ENCODE measurements at regions not wholly inside any gene's neighbourhood (a gene's known extent, or its start where the extent isn't known, plus 50 kb on each side); places are given as distances from the start of the nearest gene placed in this dataset.

DNA sequence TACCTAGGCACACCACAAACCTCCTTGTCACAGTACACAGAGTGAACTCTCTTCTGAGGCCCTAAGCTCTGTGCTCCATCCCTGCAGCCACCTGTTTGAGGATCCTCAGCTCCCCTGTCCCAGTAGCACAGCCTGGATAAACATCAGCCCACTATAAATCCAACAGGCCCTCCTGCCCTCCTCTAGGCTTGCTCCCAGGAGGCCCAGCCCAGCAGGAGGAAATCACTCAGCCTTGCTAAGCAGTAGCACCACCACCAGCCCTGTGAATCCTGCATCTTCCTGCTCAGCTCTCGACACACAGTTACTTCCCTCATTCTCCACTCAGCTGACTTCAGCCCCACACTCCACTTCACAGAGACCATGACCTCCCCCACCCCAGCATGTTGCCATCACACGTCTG lies 273.9 kb downstream of the BCOR start:
- DNase-seq (ENCODE audit: extremely low read depth, low read depth, low spot score) = no peak

DNA sequence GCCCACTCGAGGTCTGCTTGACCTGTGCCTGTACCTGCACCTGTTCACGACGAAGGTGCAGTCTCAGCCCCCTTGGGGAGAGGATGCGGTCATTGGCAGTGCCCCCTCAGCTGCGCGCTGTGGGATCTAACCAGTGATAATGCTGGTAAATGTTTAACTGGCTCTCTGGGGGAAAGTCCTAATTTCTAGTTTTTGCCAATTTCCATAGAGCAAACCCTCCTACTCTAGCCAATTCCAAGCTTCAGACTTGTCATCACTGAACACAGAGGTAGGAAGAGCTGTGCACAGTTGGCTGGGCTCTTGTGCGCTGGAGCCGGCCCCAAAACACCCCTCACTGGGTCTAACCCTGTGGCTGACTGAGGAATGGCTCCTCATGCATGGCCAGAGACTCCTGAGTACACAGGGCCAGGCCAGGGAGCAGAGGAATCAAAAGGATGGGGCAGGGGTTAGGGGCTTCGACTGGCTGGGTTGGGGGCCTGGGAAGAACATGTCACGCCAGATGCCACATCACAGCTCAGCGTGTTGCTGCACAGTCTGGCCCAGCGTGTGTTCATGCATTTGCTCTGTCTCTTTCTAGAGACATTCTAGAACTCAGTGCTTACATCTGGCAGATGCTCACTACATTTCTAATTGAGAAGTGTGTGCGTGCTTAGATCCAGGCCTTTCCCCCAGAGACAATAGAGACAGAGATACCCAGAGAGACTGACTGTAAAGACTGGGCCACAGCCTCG lies 270.8 kb downstream of the BCOR start:
- DNase-seq (ENCODE audit: extremely low read depth, low read depth, low spot score) = no peak

GRCh38 chrX:39827951-39828350 lies 269.8 kb downstream of the BCOR start:
- DNase-seq (ENCODE audit: extremely low read depth, low read depth, low spot score) = no peak

GRCh38 chrX:39828971-39829370 lies 268.8 kb downstream of the BCOR start:
- no peak for DNase-seq (ENCODE audit: extremely low read depth, low read depth, low spot score)

GRCh38 chrX:39829965-39830364 lies 267.8 kb downstream of the BCOR start:
- no peak for DNase-seq (ENCODE audit: extremely low read depth, low read depth, low spot score)

DNA sequence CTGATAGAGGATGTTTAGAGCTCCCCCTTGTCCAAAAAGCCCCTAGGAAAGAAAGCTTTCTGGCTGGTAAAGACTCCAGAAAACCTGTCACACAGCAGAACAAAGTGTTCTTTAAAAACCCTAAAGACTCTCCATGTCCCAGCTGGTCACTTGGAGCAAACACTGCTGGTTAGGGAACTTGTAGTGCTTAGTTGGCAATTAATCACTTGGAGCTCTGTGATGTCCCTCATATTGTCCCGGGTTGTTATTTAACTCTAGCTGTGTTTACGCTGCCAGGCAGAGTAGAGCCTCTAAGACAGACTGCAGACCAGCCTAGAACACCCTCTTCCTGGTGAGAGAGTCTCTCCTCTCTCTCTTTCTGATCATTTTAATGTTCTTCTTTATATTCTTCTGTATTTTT lies 267.3 kb downstream of the BCOR start:
- DNase-seq (ENCODE audit: extremely low read depth, low read depth, low spot score) = no peak

DNA sequence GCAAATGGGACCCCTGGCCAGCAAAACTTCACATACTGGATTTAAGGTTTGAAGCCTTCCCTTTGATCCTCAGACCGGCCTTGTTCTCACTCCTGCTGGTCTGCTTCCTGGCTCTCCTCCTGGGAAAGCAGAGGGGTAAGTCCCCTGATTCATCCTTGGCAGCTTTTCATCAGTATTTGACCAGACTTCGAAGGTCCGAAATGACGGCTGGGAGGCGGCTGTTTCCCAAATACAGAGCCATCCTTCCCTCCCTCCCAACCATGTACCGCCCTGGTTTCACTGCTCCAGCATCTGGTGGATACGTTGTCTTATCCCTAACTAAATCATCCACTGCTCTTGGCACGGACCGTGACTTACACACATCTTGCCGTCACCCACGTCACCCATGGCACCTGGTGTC lies 265.5 kb downstream of the BCOR start:
- no peak for DNase-seq (ENCODE audit: extremely low read depth, low read depth, low spot score)

DNA sequence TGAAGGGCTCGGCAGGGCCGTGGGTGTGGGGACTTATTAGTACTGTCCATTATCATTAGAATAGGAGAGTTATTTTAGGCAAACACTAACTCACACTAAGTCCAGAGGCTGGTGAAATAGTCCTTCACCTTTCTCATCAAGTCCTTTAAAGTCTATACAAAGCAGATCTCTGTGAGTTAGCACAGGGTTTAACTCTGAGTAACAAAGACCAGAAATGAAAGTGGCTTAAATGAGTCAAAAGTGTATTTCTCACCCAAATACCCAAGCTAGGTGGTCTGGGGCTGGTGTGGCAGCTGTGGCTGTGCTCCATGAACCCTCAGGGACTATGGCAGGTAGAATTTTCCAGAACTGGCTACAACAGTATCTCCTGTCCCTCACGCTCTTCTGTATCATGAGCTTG lies 263.2 kb downstream of the BCOR start:
- no peak for DNase-seq (ENCODE audit: extremely low read depth, low read depth, low spot score)

DNA sequence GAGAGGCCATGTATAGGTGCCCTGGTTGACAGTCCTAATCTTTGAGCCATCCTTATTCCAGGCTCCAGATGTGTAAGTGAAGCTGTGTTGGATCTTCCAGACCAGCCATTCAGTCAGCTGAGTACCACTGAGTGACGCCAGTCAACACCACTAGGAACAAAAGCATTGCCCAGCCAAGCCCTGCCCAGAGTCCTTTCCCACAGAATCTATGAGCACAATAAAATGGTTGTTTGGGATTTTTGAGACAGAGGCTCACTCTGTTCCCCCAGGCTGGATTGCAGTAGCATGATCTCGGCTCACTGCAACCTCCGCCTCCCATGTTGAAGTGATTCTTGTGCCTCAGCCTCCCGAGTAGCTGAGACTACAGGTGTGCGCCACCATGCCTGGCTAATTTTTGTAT lies 262.5 kb downstream of the BCOR start:
- DNase-seq (ENCODE audit: extremely low read depth, low read depth, low spot score) = no peak

- no peak for DNase-seq (ENCODE audit: extremely low read depth, low read depth, low spot score)
Observed at GRCh38 chrX:39835776-39836175, 262.0 kb downstream of the BCOR start.

- no peak for DNase-seq (ENCODE audit: extremely low read depth, low read depth, low spot score)
Observed at GRCh38 chrX:39836802-39837420, 260.8 kb downstream of the BCOR start.

DNA sequence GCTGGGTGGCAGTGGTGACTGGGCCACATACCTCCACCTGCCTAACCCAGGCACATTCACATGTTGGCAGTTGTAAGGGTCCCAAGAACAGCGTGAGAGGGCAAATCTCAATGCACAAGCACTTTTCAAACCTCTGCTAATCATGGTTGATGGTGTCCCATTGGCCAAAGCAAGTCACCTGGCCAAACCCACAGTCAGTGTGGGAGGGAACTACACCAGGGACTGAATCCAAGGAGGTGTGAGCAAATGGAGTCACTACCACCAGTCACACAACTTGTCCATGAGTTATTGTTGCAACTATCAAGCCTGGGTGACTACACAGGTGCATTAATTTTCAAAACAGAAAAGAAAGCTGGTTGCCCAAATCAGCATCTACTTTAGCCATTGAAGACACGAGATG lies 260.1 kb downstream of the BCOR start:
- DNase-seq (ENCODE audit: extremely low read depth, low read depth, low spot score) = no peak

- no peak for DNase-seq (ENCODE audit: extremely low read depth, low read depth, low spot score)
Observed at GRCh38 chrX:39839371-39839770, 258.4 kb downstream of the BCOR start.

DNA sequence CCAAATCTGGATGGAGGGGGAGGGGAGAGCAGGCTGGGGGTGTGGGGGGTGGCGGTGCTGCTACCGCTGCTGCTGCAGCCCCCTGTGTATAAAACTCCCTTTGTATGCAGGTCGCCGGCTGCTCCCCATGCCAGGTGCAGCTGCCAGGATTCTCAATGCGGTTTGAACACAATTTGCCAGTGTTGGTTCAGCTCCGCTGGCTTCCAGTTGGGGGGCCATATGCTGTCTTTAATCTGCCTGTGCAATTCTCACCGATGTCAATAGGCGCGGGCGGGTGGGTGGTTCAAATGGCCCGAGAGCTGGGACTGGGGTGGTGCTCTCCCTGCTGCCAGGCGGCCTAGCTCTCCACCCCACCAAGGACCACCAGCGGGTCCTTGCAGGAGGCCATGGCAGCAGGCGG lies 257.6 kb downstream of the BCOR start:
- DNase-seq (ENCODE audit: extremely low read depth, low read depth, low spot score) = no peak

GRCh38 chrX:39840581-39841093 lies 257.1 kb downstream of the BCOR start:
- no peak for DNase-seq (ENCODE audit: extremely low read depth, low read depth, low spot score)

- DNase-seq (ENCODE audit: extremely low read depth, low read depth, low spot score) = no peak
Observed at GRCh38 chrX:39841604-39842003, 256.2 kb downstream of the BCOR start.

DNA sequence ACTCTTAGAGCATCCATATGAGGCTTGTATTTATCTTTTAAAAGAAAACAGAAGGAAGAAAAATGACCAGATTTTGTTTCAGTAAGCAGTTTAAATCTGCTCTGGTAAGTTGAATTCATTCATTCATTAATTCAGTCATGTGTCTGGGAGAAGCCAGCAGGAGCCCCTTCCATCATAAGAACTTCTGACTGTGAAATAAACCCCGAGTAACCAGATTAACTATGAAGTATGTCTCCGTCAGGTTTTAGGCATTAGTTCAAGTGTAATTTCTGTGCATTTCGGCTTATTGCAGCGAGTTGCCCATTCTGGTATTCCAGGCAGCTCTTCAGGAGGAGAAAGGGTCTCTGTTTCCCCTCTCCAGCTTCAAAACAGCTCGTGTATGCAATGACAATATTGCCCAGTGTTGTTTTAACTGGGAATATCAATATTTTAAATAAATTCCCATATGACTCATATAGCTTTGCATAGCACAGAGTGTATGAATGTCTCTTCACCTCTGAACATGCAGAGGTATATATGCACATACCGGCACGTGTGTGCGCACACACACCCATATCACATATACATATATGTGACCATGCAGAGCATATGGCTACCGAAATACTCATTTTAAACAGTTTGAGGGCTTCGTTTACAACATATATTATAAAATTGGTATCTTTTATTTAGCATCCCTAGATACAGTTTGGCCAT lies 255.3 kb downstream of the BCOR start:
- no peak for DNase-seq (ENCODE audit: extremely low read depth, low read depth, low spot score)

DNA sequence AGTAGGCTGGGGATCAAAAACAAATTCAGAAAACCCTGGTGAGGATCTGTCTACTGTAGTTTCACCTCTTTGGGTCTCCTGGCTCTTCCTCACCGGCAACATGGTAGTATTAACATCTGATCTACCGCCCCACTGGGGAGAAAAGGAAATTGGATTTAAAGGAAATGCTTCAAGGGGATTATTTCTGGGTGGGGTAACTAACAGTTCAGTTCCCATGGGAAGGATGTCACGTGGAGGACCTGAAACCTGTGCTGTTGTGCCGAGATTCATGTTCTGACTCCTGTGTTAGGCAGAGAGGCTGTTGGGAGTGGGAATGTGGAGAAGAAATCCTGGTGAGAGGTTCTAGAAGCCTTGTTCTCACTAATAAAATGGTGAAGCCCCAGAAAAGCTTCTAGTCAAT lies 254.4 kb downstream of the BCOR start:
- no peak for DNase-seq (ENCODE audit: extremely low read depth, low read depth, low spot score)

GRCh38 chrX:39845233-39845632 lies 252.5 kb downstream of the BCOR start:
- no peak for DNase-seq (ENCODE audit: extremely low read depth, low read depth, low spot score)

DNA sequence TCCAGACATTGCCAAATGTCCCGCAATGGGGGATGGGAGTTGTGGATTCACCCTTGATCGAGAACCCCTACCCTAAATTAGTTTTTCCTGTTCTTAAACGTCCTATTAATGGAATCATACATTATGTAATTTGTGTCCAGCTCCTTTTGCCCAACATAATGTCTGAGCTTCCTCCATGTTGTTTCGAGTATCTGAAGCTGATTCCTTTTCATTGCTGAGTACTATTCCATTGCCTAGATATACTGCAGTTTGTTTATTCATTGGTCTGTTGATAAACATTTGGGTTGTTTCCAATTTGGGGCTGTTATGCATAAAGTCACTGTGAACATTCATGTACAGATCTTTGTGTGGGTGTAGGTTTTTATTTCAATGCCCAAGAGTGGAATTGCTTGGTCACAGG lies 251.3 kb downstream of the BCOR start:
- DNase-seq (ENCODE audit: extremely low read depth, low read depth, low spot score) = no peak

- DNase-seq (ENCODE audit: extremely low read depth, low read depth, low spot score) = no peak
Observed at GRCh38 chrX:39848243-39848642, 249.5 kb downstream of the BCOR start.

DNA sequence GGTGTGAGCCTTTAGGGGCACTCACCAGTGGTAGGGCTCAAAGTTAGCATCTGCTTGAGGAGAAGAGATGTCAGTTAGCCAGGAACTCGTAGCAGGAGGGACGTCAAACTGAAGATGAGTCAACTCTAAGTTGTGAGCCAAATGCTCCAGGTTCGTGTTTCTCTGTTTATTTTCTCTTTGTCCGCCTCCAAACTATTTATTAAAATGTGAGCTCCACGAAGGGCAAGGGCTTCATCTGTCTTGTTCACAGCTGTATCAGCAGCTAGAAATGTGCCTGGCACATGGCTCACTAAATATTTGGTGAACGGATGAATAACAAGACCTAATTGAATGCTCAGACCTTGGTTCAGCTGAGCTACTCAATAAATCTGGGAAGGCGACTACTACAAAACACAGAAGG lies 248.9 kb downstream of the BCOR start:
- DNase-seq (ENCODE audit: extremely low read depth, low read depth, low spot score) = no peak

All from glomerular endothelial cell (primary cell).